Thoracic aorta (tissue), 2 donors: ENCODE measurements at regions not wholly inside any gene's neighbourhood (a gene's known extent, or its start where the extent isn't known, plus 50 kb on each side); places are given as distances from the start of the nearest gene placed in this dataset.

Experiments used
- ATAC-seq: fragments of 150-250 bp; one replicate; pipeline ENCODE4 v1.8.0; 2017; ENCODE audit warnings: low read depth; ENCODE audit not compliant: insufficient number of reproducible peaks, low FRiP score
- DNase-seq: peaks from one replicate; pipeline ENCODE4 v3.0.0-alpha.2; 2020; ENCODE audit warnings: low spot score
- H3K27ac ChIP-seq, 2 donors: fragments of 200-600 bp; sonication (generic); 1 replicate in 1 of 2; 2 replicates in 1 of 2; pipeline ENCODE4 v1.5.1; 2016; ENCODE audit warnings: mild to moderate bottlenecking in 2 of 2, moderate library complexity in 2 of 2
- H3K27me3 ChIP-seq: fragments of 200-600 bp; sonication (generic); replicated peaks from 2 replicates; pipeline ENCODE4 v1.6.0; 2016; ENCODE audit warnings: mild to moderate bottlenecking; ENCODE audit not compliant: insufficient read depth
- H3K36me3 ChIP-seq: fragments of 200-600 bp; sonication (generic); one replicate; pipeline ENCODE4 v1.5.1; 2016
- H3K4me1 ChIP-seq, 2 donors: fragments of 200-600 bp; sonication (generic); 1 replicate in 1 of 2; 2 replicates in 1 of 2; pipeline versions ENCODE4 v1.5.1 to v1.6.0; 2016; ENCODE audit warnings: low read depth in 2 of 2, mild to moderate bottlenecking in 1 of 2; ENCODE audit not compliant: control insufficient read depth in 1 of 2
- H3K4me3 ChIP-seq: fragments of 200-600 bp; sonication (generic); 2 replicates; pipeline ENCODE4 v1.5.1; 2016; ENCODE audit warnings: mild to moderate bottlenecking
- H3K9me3 ChIP-seq: fragments of 200-600 bp; sonication (generic); 2 replicates; pipeline ENCODE4 v1.5.1; 2016
- TF ChIP-seq, protein P1 (sequence below): fragments of 200-600 bp; sonication (generic); IDR thresholded peaks from one replicate; pipeline ENCODE4 v1.5.1; 2019; ENCODE audit warnings: antibody characterized with exemption

DNA sequence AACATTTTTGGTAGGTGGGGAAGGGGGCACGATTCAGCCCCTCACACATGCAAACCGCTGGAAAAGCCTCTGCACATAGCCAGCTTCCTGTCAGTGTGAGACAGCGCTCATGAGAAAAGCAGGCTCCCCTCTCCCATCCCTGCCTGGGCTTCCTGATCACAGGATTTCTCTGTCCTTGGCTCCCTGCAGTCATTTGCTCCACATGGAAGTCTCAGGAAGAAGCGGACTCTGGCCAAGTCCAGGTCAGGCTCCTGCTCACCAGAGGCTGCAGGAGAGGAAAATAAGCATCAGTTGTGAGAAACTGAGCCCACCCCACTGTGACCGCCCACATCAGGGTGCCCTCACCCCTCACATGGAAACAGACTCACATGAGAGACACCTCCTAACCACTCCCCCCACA, 664.3 kb upstream of the TENM3 start:
- no peaks in the 10 kb centered on the region for H3K36me3 ChIP-seq
- no peaks in the 10 kb centered on the region for H3K4me1 ChIP-seq
- ATAC-seq, result no peak
- DNase-seq, result no peak
- TF ChIP-seq, protein P1, sequence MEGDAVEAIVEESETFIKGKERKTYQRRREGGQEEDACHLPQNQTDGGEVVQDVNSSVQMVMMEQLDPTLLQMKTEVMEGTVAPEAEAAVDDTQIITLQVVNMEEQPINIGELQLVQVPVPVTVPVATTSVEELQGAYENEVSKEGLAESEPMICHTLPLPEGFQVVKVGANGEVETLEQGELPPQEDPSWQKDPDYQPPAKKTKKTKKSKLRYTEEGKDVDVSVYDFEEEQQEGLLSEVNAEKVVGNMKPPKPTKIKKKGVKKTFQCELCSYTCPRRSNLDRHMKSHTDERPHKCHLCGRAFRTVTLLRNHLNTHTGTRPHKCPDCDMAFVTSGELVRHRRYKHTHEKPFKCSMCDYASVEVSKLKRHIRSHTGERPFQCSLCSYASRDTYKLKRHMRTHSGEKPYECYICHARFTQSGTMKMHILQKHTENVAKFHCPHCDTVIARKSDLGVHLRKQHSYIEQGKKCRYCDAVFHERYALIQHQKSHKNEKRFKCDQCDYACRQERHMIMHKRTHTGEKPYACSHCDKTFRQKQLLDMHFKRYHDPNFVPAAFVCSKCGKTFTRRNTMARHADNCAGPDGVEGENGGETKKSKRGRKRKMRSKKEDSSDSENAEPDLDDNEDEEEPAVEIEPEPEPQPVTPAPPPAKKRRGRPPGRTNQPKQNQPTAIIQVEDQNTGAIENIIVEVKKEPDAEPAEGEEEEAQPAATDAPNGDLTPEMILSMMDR, result no peak
- no peak overlapping the region for H3K27ac ChIP-seq
- H3K9me3 ChIP-seq, result no peaks in the 10 kb centered on the region
- H3K4me3 ChIP-seq, result no peak overlapping the region
- H3K27me3 ChIP-seq, result no peaks in the 10 kb centered on the region

DNA sequence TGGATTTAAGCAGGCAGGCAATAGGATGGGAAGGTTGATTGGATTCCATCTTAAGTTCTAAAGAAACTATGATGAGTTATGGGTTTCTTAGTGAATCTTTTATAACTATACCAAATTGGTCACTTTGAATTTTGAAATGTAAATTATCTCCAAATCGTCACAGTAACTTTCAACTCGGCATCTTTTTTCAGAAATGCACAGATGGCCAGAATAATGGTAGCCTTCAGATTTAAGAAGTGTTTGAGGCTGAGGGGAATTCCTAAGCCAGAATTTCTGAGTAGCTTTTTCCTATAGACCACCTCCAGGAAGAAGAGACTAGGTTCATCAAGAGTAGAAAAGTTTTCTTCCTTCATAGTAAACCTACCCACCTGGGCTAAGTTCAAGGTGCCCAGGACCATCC, 663.7 kb upstream of the TENM3 start:
- no peak for DNase-seq
- ATAC-seq, result no peak
- Histone ChIP-seq H3K4me1 (no peaks in the 10 kb centered on the region), H3K4me3 (no peak overlapping the region), H3K27ac (no peak overlapping the region), H3K36me3 (no peaks in the 10 kb centered on the region), H3K9me3 (no peaks in the 10 kb centered on the region), H3K27me3 (no peaks in the 10 kb centered on the region)
- TF ChIP-seq, protein P1, result no peak

DNA sequence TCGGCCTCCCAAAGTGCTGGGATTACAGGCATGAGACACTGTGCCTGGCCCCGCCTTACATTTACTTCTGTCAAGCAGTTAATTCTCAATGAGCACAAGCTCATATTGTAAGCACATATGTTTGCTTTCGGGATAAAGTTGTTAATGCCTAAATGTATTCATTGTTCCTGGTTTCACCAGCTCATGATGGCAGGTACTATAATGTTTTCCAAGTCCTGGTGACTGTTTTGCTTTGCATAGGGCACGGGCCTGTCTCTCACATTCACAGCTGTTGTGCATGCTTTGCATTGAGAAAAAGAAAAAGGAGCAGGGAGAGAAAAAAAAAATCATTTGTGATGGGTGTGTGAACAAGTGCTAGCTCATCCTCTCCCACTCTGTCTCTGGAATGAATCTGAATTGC, 661.2 kb upstream of the TENM3 start:
- no peak overlapping the region for H3K27ac ChIP-seq
- no peaks in the 10 kb centered on the region for H3K9me3 ChIP-seq
- H3K27me3 ChIP-seq, result no peaks in the 10 kb centered on the region
- H3K36me3 ChIP-seq, result no peaks in the 10 kb centered on the region
- ATAC-seq, result no peak
- TF ChIP-seq, protein P1, result no peak
- no peak overlapping the region for H3K4me3 ChIP-seq
- H3K4me1 ChIP-seq, result no peaks in the 10 kb centered on the region
- DNase-seq, result no peak

DNA sequence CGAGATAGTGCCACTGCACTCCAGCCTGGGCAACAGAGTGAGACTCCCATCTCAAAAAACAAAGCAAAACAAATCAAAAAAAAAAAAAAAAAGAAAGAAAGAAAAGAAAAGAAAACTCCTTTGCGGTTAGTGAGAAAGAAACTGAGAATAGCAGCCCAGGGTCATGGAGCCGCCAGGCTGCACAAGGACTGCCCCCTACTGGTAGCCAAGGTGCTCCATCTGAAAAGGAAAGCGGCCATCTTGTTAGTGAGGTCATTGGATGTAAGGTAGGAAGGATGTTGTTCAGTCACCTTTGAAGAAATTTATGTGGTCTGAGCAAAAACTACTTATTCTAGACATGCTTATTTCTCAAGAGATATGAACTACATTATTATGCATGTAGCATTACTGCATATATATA, 660.6 kb upstream of the TENM3 start:
- TF ChIP-seq, protein P1, result no peak
- Histone ChIP-seq H3K27me3 (no peaks in the 10 kb centered on the region), H3K27ac (no peak overlapping the region), H3K4me1 (no peaks in the 10 kb centered on the region), H3K36me3 (no peaks in the 10 kb centered on the region), H3K9me3 (no peaks in the 10 kb centered on the region), H3K4me3 (no peak overlapping the region)
- DNase-seq, result no peak
- no peak for ATAC-seq

DNA sequence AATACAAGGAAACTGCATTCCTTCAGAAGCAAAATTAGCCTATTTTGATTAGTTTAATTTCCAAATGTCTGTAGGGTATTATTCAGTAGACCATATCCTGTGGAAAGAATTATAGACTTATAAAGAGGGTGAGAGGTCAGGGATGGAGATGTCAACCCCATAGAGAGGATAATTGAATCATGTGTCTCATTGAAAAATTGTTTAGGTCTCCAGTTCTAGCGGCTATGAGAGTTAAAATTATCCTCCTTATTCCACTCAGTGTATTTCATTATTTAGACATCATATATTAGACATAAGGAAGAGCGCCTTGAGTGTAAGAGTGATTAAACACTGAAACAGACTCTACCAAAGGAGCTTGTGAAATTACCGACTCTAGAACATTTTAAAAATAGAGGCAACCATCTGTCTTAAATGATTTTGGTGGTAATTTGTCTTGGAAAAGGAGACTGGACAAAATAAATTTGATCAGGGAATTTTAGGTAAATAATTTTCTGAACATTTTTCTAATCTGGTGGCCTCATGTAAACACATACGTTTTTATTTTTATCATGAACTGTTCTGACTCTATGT, 654.4 kb upstream of the TENM3 start:
- DNase-seq (no peak), ATAC-seq (no peak)
- Histone ChIP-seq H3K27ac (no peak overlapping the region), H3K9me3 (no peaks in the 10 kb centered on the region), H3K4me1 (no peaks in the 10 kb centered on the region), H3K4me3 (no peak overlapping the region), H3K27me3 (no peaks in the 10 kb centered on the region), H3K36me3 (no peaks in the 10 kb centered on the region)
- TF ChIP-seq, protein P1, result no peak
